Large intestine (tissue), 3 donors: ENCODE measurements at regions not wholly inside any gene's neighbourhood (a gene's known extent, or its start where the extent isn't known, plus 50 kb on each side); places are given as distances from the start of the nearest gene placed in this dataset.
"Not testable (repeated sequence)": the region's sequence is repeated elsewhere in the genome, so short reads cannot be mapped to it uniquely, and the experiment has no call there.

Experiments
- DNase-seq, 2 donors: peaks; one replicate each; pipeline versions ENCODE4 v3.0.0 to v3.0.0-alpha.2; 2013
- H3K27ac ChIP-seq: one replicate; pipeline ENCODE4 v1.5.1; 2013; ENCODE audit warnings: low read length
- H3K27me3 ChIP-seq: 2 replicates; pipeline ENCODE4 v1.6.1; 2013; ENCODE audit warnings: low read length; ENCODE audit not compliant: control insufficient read depth, insufficient read depth
- H3K36me3 ChIP-seq: 2 replicates; pipeline ENCODE4 v1.6.1; 2013; ENCODE audit warnings: low read length; ENCODE audit not compliant: control insufficient read depth, insufficient read depth
- H3K4me1 ChIP-seq: one replicate; pipeline ENCODE4 v1.6.1; 2013; ENCODE audit warnings: low read length; ENCODE audit not compliant: control insufficient read depth, insufficient read depth
- H3K4me3 ChIP-seq: one replicate; pipeline ENCODE4 v1.5.1; 2013; ENCODE audit warnings: low read length
- H3K9me3 ChIP-seq: one replicate; pipeline ENCODE4 v1.6.1; 2013; ENCODE audit warnings: mild to moderate bottlenecking, low read depth, low read length, moderate library complexity; ENCODE audit not compliant: control insufficient read depth
- WGBS: methylation state at CpG from one replicate; pipeline ENCODE4 v1.1.5; 2013; ENCODE audit warnings: low lambda C conversion rate; ENCODE audit not compliant: insufficient coverage; 5-methylcytosine and 5-hydroxymethylcytosine counted together

GRCh38 chr9:117815315-117815714, 111.1 kb downstream of the TLR4 start:
- Histone ChIP-seq H3K36me3 (no peaks in the 10 kb centered on the region), H3K4me3 (no peak overlapping the region), H3K27me3 (no peaks in the 10 kb centered on the region), H3K9me3 (no peaks in the 10 kb centered on the region), H3K4me1 (no peaks in the 10 kb centered on the region), H3K27ac (no peak overlapping the region)
- DNase-seq, result no peak
- WGBS, result no CpG with 5 or more reads among the region's 5 CpGs

GRCh38 chr9:117815948-117816347, 111.7 kb downstream of the TLR4 start:
- no peaks in the 10 kb centered on the region for H3K36me3 ChIP-seq
- WGBS, result 77% methylated on average over 3 of the region's 3 CpGs
- H3K9me3 ChIP-seq, result no peaks in the 10 kb centered on the region
- H3K27ac ChIP-seq, result no peak overlapping the region
- no peaks in the 10 kb centered on the region for H3K4me1 ChIP-seq
- no peak for DNase-seq
- no peaks in the 10 kb centered on the region for H3K27me3 ChIP-seq
- H3K4me3 ChIP-seq, result no peak overlapping the region

DNA sequence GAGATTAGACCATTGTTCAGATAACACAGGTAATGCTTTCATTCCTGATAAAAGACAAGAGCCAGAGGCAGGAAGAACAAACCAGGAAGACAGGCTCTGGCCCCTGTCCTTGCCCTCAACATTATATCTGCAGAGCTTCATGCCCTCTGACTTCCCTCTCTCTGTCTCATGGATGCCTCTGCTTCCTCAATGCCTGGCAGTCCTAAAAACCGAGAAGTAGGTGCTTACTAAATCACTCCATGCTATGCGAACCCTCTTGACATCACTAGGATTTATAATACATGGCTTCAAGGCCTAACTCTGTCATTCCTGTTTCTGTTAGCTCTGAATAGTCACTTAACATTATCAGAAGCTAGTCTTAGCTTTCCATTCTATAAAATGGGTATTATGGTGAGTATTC, 117.8 kb downstream of the TLR4 start:
- H3K27ac ChIP-seq, result no peak overlapping the region
- WGBS, result 80% methylated on average over 1 of the region's 2 CpGs
- no peaks in the 10 kb centered on the region for H3K4me1 ChIP-seq
- no peaks in the 10 kb centered on the region for H3K27me3 ChIP-seq
- no peak for DNase-seq
- no peaks in the 10 kb centered on the region for H3K36me3 ChIP-seq
- H3K4me3 ChIP-seq, result no peak overlapping the region
- no peaks in the 10 kb centered on the region for H3K9me3 ChIP-seq

GRCh38 chr9:117823576-117823975, 119.4 kb downstream of the TLR4 start:
- Histone ChIP-seq H3K27me3 (no peaks in the 10 kb centered on the region), H3K36me3 (no peaks in the 10 kb centered on the region), H3K27ac (no peak overlapping the region), H3K4me3 (no peak overlapping the region), H3K4me1 (no peaks in the 10 kb centered on the region), H3K9me3 (no peaks in the 10 kb centered on the region)
- no peak for DNase-seq

- H3K27ac ChIP-seq, result no peak overlapping the region
- WGBS, result 80% methylated on average over 2 of the region's 4 CpGs
- no peaks in the 10 kb centered on the region for H3K9me3 ChIP-seq
- no peak for DNase-seq
- H3K36me3 ChIP-seq, result no peaks in the 10 kb centered on the region
- no peaks in the 10 kb centered on the region for H3K4me1 ChIP-seq
- H3K4me3 ChIP-seq, result no peak overlapping the region
- no peaks in the 10 kb centered on the region for H3K27me3 ChIP-seq
Measured at GRCh38 chr9:117825609-117826347, 121.6 kb downstream of the TLR4 start.

DNA sequence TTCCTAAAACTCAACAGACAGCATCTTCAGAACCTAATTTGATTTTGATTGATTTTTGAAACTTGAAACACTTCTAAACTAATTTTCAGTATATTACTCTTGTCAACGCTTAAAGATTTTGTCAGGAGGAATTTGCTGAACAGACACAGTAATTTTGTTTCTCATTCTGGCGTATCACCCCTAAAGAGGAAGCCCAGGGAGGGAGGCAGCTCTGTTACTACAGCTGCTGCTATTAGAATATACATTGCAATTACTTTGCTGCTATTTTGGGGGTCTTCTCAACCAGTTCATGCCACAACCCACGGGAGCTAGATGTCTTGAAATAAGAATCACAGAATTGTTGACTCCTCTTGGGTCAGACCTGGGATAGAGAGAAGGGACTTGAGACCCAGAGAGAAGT, 122.6 kb downstream of the TLR4 start:
- Histone ChIP-seq H3K4me1 (no peaks in the 10 kb centered on the region), H3K27me3 (no peaks in the 10 kb centered on the region), H3K4me3 (no peak overlapping the region), H3K36me3 (no peaks in the 10 kb centered on the region), H3K9me3 (no peaks in the 10 kb centered on the region), H3K27ac (no peak overlapping the region)
- no peak for DNase-seq
- 60% methylated on average over 1 of the region's 3 CpGs for WGBS

- Histone ChIP-seq H3K27me3 (no peaks in the 10 kb centered on the region), H3K9me3 (no peaks in the 10 kb centered on the region), H3K4me1 (no peaks in the 10 kb centered on the region), H3K36me3 (no peaks in the 10 kb centered on the region), H3K27ac (no peak overlapping the region), H3K4me3 (no peak overlapping the region)
- no peak for DNase-seq
- WGBS, result no CpG with 5 or more reads among the region's 7 CpGs
Measured at GRCh38 chr9:117827456-117827855, 123.3 kb downstream of the TLR4 start.

DNA sequence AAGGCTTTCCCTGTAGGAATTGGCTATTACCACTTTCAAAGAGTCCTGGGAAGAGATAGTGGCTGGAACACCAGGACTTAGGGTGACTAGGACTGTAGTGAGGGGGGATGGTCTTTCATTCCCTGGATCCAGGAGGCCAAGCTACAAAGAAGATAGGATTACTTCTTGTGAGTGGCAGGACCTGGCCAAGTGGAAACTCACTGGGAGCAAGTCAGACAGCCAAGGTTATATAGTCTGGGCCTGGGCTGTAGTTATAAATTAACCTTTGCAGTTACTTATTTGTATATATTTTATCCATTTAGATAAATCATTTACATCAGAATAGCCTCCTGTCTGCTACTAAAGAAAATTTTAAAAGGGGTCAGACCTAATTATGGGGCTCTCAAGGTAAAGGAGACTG, 124.3 kb downstream of the TLR4 start:
- no peaks in the 10 kb centered on the region for H3K27me3 ChIP-seq
- H3K4me1 ChIP-seq, result no peaks in the 10 kb centered on the region
- H3K27ac ChIP-seq, result no peak overlapping the region
- H3K4me3 ChIP-seq, result no peak overlapping the region
- H3K36me3 ChIP-seq, result no peaks in the 10 kb centered on the region
- no peak for DNase-seq
- no peaks in the 10 kb centered on the region for H3K9me3 ChIP-seq

- no CpG with 5 or more reads among the region's 1 CpG for WGBS
- H3K4me3 ChIP-seq, result no peak overlapping the region
Measured at GRCh38 chr9:117835798-117836197, 131.6 kb downstream of the TLR4 start.

GRCh38 chr9:117839862-117840261, 135.7 kb downstream of the TLR4 start:
- DNase-seq, result no peak
- Histone ChIP-seq H3K9me3 (no peaks in the 10 kb centered on the region), H3K27ac (no peak overlapping the region), H3K36me3 (no peaks in the 10 kb centered on the region), H3K4me1 (no peaks in the 10 kb centered on the region), H3K4me3 (no peak overlapping the region), H3K27me3 (no peaks in the 10 kb centered on the region)
- WGBS, result 94% methylated on average over 2 of the region's 2 CpGs

More at GRCh38 chr9:117835798-117836197, 131.6 kb downstream of the TLR4 start:
- H3K27me3 ChIP-seq, result no peaks in the 10 kb centered on the region
- no peak for DNase-seq
- no peak overlapping the region for H3K27ac ChIP-seq
- no peaks in the 10 kb centered on the region for H3K4me1 ChIP-seq
- no peaks in the 10 kb centered on the region for H3K36me3 ChIP-seq
- H3K9me3 ChIP-seq, result no peaks in the 10 kb centered on the region

DNA sequence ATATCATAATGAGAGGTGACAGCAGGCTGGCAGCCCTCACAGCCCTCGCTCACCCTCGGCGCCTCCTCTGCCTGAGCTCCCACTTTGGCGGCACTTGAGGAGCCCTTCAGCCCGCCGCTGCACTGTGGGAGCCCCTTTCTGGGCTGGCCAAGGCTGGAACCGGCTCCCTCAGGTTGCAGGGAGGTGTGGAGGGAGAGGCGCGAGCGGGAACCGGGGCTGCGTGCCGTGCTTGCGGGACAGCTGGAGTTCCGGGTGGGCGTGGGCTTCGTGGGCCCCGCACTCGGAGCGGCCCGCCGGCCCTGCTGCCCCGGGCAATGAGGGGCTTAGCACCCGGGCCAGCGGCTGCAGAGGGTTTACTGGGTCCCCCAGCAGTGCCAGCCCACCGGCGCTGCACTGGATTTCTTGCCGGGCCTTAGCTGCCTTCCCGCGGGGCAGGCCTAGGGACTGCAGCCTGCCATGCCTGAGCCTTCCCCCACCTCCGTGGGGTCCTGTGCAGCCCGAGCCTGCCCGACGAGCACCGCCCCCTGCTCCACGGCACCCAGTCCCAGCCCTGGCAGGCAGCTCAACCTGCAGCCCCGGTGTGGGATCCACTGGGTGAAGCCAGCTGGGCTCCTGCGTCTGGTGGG, 147.7 kb downstream of the TLR4 start:
- H3K9me3 ChIP-seq, DNase-seq, H3K4me1 ChIP-seq, H3K27ac ChIP-seq, H3K4me3 ChIP-seq, H3K27me3 ChIP-seq, H3K36me3 ChIP-seq: not testable (repeated sequence)
- WGBS, result no CpG with 5 or more reads among the region's 38 CpGs
